H9 (cell line): ENCODE measurements at regions not wholly inside any gene's neighbourhood (a gene's known extent, or its start where the extent isn't known, plus 50 kb on each side); places are given as distances from the start of the nearest gene placed in this dataset.

Experiments used
- DNase-seq: peaks from one replicate; pipeline ENCODE4 v3.0.0-alpha.2; 2017
- H2AFZ ChIP-seq: one replicate; pipeline ENCODE4 v1.6.1; 2013; ENCODE audit warnings: mild to moderate bottlenecking, low read length, control low read depth, moderate library complexity
- H2AK5ac ChIP-seq: 2 replicates; pipeline ENCODE4 v1.6.1; 2013; ENCODE audit warnings: low read length, control low read depth, mixed read lengths; ENCODE audit not compliant: insufficient read length
- H2BK120ac ChIP-seq: one replicate; pipeline ENCODE4 v1.6.1; 2013; ENCODE audit warnings: low read depth, mild to moderate bottlenecking, low read length, control low read depth, inconsistent platforms; ENCODE audit not compliant: poor library complexity, severe bottlenecking
- H2BK12ac ChIP-seq: 2 replicates; pipeline ENCODE4 v1.6.1; 2013; ENCODE audit warnings: low read length, control low read depth, mixed read lengths, low read depth; ENCODE audit not compliant: insufficient read length
- H2BK15ac ChIP-seq: 2 replicates; pipeline ENCODE4 v1.6.1; 2013; ENCODE audit warnings: low read depth, low read length, control low read depth
- H2BK20ac ChIP-seq: one replicate; pipeline ENCODE4 v1.6.1; 2013; ENCODE audit warnings: low read depth, mild to moderate bottlenecking, low read length, control low read depth, inconsistent platforms; ENCODE audit not compliant: poor library complexity, severe bottlenecking
- H2BK5ac ChIP-seq: 2 replicates; pipeline ENCODE4 v1.6.1; 2013; ENCODE audit warnings: low read length, control low read depth, mixed read lengths; ENCODE audit not compliant: insufficient read length
- H3K14ac ChIP-seq: 2 replicates; pipeline ENCODE4 v1.6.1; 2013; ENCODE audit warnings: low read length, control low read depth; ENCODE audit not compliant: insufficient read depth
- H3K18ac ChIP-seq: 2 replicates; pipeline ENCODE4 v1.6.1; 2013; ENCODE audit warnings: low read depth, mild to moderate bottlenecking, mixed read lengths, low read length, control low read depth; ENCODE audit not compliant: insufficient read length
- H3K23ac ChIP-seq: 2 replicates; pipeline ENCODE4 v1.6.1; 2013; ENCODE audit warnings: low read length, control low read depth, mixed read lengths, low read depth; ENCODE audit not compliant: insufficient read length
- H3K23me2 ChIP-seq: 2 replicates; pipeline ENCODE4 v1.6.1; 2013; ENCODE audit warnings: low read depth, mild to moderate bottlenecking, mixed read lengths, low read length, control low read depth; ENCODE audit not compliant: insufficient read length, poor library complexity, severe bottlenecking
- H3K27ac ChIP-seq: 2 replicates; pipeline ENCODE4 v1.5.1; 2013; ENCODE audit warnings: low read length, control low read depth, mixed read lengths, low read depth; ENCODE audit not compliant: insufficient read length
- H3K27me3 ChIP-seq: 2 replicates; pipeline ENCODE4 v1.6.1; 2013; ENCODE audit warnings: low read length, control low read depth, inconsistent platforms; ENCODE audit not compliant: insufficient read depth
- H3K4ac ChIP-seq: 2 replicates; pipeline ENCODE4 v1.6.1; 2013; ENCODE audit warnings: low read depth, mild to moderate bottlenecking, control low read depth, inconsistent platforms, low read length, moderate library complexity
- H3K4me1 ChIP-seq: 2 replicates; pipeline ENCODE4 v1.6.1; 2013; ENCODE audit warnings: low read length, control low read depth, inconsistent platforms; ENCODE audit not compliant: insufficient read depth
- H3K4me2 ChIP-seq: 2 replicates; pipeline ENCODE4 v1.6.1; 2013; ENCODE audit warnings: low read length, control low read depth, mixed read lengths; ENCODE audit not compliant: insufficient read length, insufficient read depth
- H3K56ac ChIP-seq: 2 replicates; pipeline ENCODE4 v1.6.1; 2013; ENCODE audit warnings: low read depth, mild to moderate bottlenecking, mixed read lengths, low read length, control low read depth; ENCODE audit not compliant: insufficient read length
- H3K79me1 ChIP-seq: 2 replicates; pipeline ENCODE4 v1.6.1; 2013; ENCODE audit warnings: low read depth, mild to moderate bottlenecking, moderate library complexity, low read length, control low read depth, inconsistent platforms; ENCODE audit not compliant: insufficient read depth, poor library complexity, severe bottlenecking
- H3K79me2 ChIP-seq: 2 replicates; pipeline ENCODE4 v1.6.1; 2013; ENCODE audit warnings: low read length, control low read depth, inconsistent platforms; ENCODE audit not compliant: insufficient read depth
- H3K9ac ChIP-seq: 2 replicates; pipeline ENCODE4 v1.6.1; 2013; ENCODE audit warnings: low read length, control low read depth, mixed read lengths; ENCODE audit not compliant: insufficient read length; ENCODE audit errors: extremely low read depth
- H3K9me3 ChIP-seq: one replicate; pipeline ENCODE4 v1.6.1; 2013; ENCODE audit warnings: low read depth, low read length, inconsistent platforms; ENCODE audit not compliant: control insufficient read depth
- H3T11ph ChIP-seq: one replicate; pipeline ENCODE4 v1.6.1; 2013; ENCODE audit warnings: mild to moderate bottlenecking, low read length, control low read depth, inconsistent platforms
- H4K20me1 ChIP-seq: one replicate; pipeline ENCODE4 v1.6.1; 2013; ENCODE audit not compliant: control insufficient read depth, insufficient read length, insufficient read depth
- H4K5ac ChIP-seq: 2 replicates; pipeline ENCODE4 v1.6.1; 2013; ENCODE audit warnings: low read depth, mild to moderate bottlenecking, mixed read lengths, low read length, control low read depth; ENCODE audit not compliant: insufficient read length
- H4K8ac ChIP-seq: replicated peaks from 2 replicates; pipeline ENCODE4 v1.6.1; 2013; ENCODE audit warnings: low read length, control low read depth, mixed read lengths, low read depth; ENCODE audit not compliant: insufficient read length
- H4K91ac ChIP-seq: 2 replicates; pipeline ENCODE4 v1.6.1; 2013; ENCODE audit warnings: low read depth, mild to moderate bottlenecking, moderate library complexity, mixed read lengths, low read length, control low read depth; ENCODE audit not compliant: insufficient read length
- H3K27ac Mint-ChIP-seq, 3 experiments: 2 replicates in 2 of 3; 3 replicates in 1 of 3; pipeline ENCODE4 v1.8.0; 2020 to 2021; ENCODE audit warnings: mixed read lengths in 3 of 3, mild to moderate bottlenecking in 1 of 3, moderate library complexity in 1 of 3
- H3K27me3 Mint-ChIP-seq: 2 replicates; pipeline ENCODE4 v1.8.0; 2021; ENCODE audit warnings: low read depth, mild to moderate bottlenecking, moderate library complexity, mixed read lengths
- H3K36me3 Mint-ChIP-seq, 3 experiments: 2 replicates in 2 of 3; 3 replicates in 1 of 3; pipeline ENCODE4 v1.8.0; 2020 to 2021; ENCODE audit warnings: low read depth in 3 of 3, mixed read lengths in 3 of 3; ENCODE audit not compliant: insufficient read depth in 1 of 3
- H3K4me1 Mint-ChIP-seq, 2 experiments: 2 replicates each; pipeline ENCODE4 v1.8.0; 2020; ENCODE audit warnings: mixed read lengths in 2 of 2
- H3K4me3 Mint-ChIP-seq, 2 experiments: 2 replicates in 1 of 2; 3 replicates in 1 of 2; pipeline ENCODE4 v1.8.0; 2020 to 2021; ENCODE audit warnings: mild to moderate bottlenecking in 2 of 2, mixed read lengths in 2 of 2, moderate library complexity in 1 of 2
- H3K9me3 Mint-ChIP-seq, 2 experiments: 2 replicates in 1 of 2; 3 replicates in 1 of 2; pipeline ENCODE4 v1.8.0; 2020; ENCODE audit warnings: mild to moderate bottlenecking in 2 of 2, mixed read lengths in 2 of 2, moderate library complexity in 1 of 2
- CTCF ChIP-seq: fragments of 200-600 bp; sonication (generic); conservative IDR thresholded peaks from 3 replicates; pipeline ENCODE4 v1.8.0; 2021; ENCODE audit warnings: antibody characterized with exemption, mild to moderate bottlenecking
- WGBS: extraction: QIAGEN DNeasy Blood & Tissue Kit; methylation state at CpG from one replicate; pipeline ENCODE4 v1.1.7; 2013; ENCODE audit warnings: missing lambda C conversion rate, low lambda C conversion rate, mixed read lengths; ENCODE audit not compliant: insufficient read length; ENCODE audit errors: extremely low coverage; 5-methylcytosine and 5-hydroxymethylcytosine counted together

GRCh38 chr18:76102626-76103025 is 392.4 kb downstream of the ZNF516 start:
- H3K27ac Mint-ChIP-seq: no peak overlapping the region

More at GRCh38 chr18:76102626-76103025, 392.4 kb downstream of the ZNF516 start:
- Histone ChIP-seq H3T11ph (no peak overlapping the region), H3K56ac (no peak overlapping the region), H3K79me1 (no peaks in the 10 kb centered on the region), H2BK15ac (no peak overlapping the region), H2AFZ (no peak overlapping the region), H3K4me1 (no peaks in the 10 kb centered on the region), H3K4me2 (no peak overlapping the region), H3K23me2 (no peaks in the 10 kb centered on the region), H3K23ac (no peak overlapping the region), H2BK20ac (no peak overlapping the region), H3K9me3 (no peaks in the 10 kb centered on the region), H3K14ac (no peak overlapping the region), H2AK5ac (no peak overlapping the region), H4K5ac (no peak overlapping the region), H3K4ac (no peak overlapping the region), H3K27ac (no peak overlapping the region), H2BK12ac (no peak overlapping the region), H4K8ac (no peak overlapping the region), H3K9ac (no peak overlapping the region), H3K18ac (no peak overlapping the region), H4K20me1 (no peaks in the 10 kb centered on the region), H2BK120ac (no peak overlapping the region), H4K91ac (no peak overlapping the region), H2BK5ac (no peak overlapping the region), H3K27me3 (no peaks in the 10 kb centered on the region), H3K79me2 (no peaks in the 10 kb centered on the region)
- DNase-seq: no peak
- Mint-ChIP-seq H3K4me1 (peaks cover 4 to 6% of the 10 kb centered on the region in 2 experiments), H3K27me3 (no peaks in the 10 kb centered on the region; the same call in 1 of the 2 replicates), H3K36me3 (peaks cover 0 to 16% (median 3%) of the 10 kb centered on the region in 3 experiments; a peak in 4 of 7 replicates), H3K4me3 (no peak overlapping the region), H3K9me3 (peaks cover 15 to 18% of the 10 kb centered on the region in 2 experiments)
- no peak for TF ChIP-seq CTCF
- no CpG with 5 or more reads among the region's 5 CpGs for WGBS
